ENCODE measurements at regions not wholly inside any gene's neighbourhood (a gene's known extent, or its start where the extent isn't known, plus 50 kb on each side); places are given as distances from the start of the nearest gene placed in this dataset.

- Histone ChIP-seq H3K27ac (ENCODE audit: low read length) (peak overlapping the region; percentile 84), H3K4me1 (ENCODE audit: low read length) (peaks cover 25% of the 10 kb centered on the region), H3K9me3 (ENCODE audit: insufficient read depth, low read length) (0 out of 2 replicates have a peak, but pooled peaks cover 3% of the 10 kb centered on the region), H3K4me3 (ENCODE audit: low read length) (peak overlapping the region; percentile 18), H3K79me2 (ENCODE audit: low read length) (no peaks in the 10 kb centered on the region), H3K9ac (ENCODE audit: low read length) (peak overlapping the region; percentile 36), H3K36me3 (replicated peaks; ENCODE audit: low read depth, low read length) (peaks cover 4% of the 10 kb centered on the region), H3K27me3 (ENCODE audit: low read depth, low read length) (no peaks in the 10 kb centered on the region), H3K4me2 (ENCODE audit: low read length) (peak overlapping the region; percentile 46), H2AFZ (ENCODE audit: low read depth, low read length) (peak overlapping the region; percentile 59), H4K20me1 (ENCODE audit: insufficient read depth, low read length) (no peaks in the 10 kb centered on the region)
- TF ChIP-seq EZH2phosphoT487 (IDR thresholded peaks at IDR 0.05; ENCODE audit: low read depth) (no peak), CTCF (IDR thresholded peaks at IDR 0.05; ENCODE audit: low read depth, low read length) (no peak)
These were observed 1101.4 kb downstream of the PCDH9 start for GRCh38 chr13:66128692-66129269.

GRCh38 chr13:66128201-66128600 lies 1101.9 kb downstream of the PCDH9 start:
- peak overlapping the region; percentile 59; the same call in 1 of the 2 replicates for H2AFZ ChIP-seq (ENCODE audit: low read depth, low read length)
- peak overlapping the region; percentile 18 for H3K4me3 ChIP-seq (ENCODE audit: low read length)
- no peaks in the 10 kb centered on the region for H3K79me2 ChIP-seq (ENCODE audit: low read length)
- H3K27me3 ChIP-seq (ENCODE audit: low read depth, low read length) = no peaks in the 10 kb centered on the region
- H3K4me1 ChIP-seq (ENCODE audit: low read length) = peaks cover 25% of the 10 kb centered on the region
- no peaks in the 10 kb centered on the region for H4K20me1 ChIP-seq (ENCODE audit: insufficient read depth, low read length)
- no peaks in the 10 kb centered on the region for H3K36me3 ChIP-seq (replicated peaks; ENCODE audit: low read depth, low read length)
- peak overlapping the region; percentile 46 for H3K4me2 ChIP-seq (ENCODE audit: low read length)
- peak overlapping the region; percentile 84 for H3K27ac ChIP-seq (ENCODE audit: low read length)
- peak overlapping the region; percentile 36; the same call in 1 of the 2 replicates for H3K9ac ChIP-seq (ENCODE audit: low read length)
- H3K9me3 ChIP-seq (ENCODE audit: insufficient read depth, low read length) = 0 out of 2 replicates have a peak, but pooled peaks cover 3% of the 10 kb centered on the region
- TF ChIP-seq EZH2phosphoT487 (IDR thresholded peaks at IDR 0.05; ENCODE audit: low read depth) (no peak), CTCF (IDR thresholded peaks at IDR 0.05; ENCODE audit: low read depth, low read length) (no peak)

GRCh38 chr13:66117563-66117962 lies 1112.6 kb downstream of the PCDH9 start:
- H3K9ac ChIP-seq (ENCODE audit: low read length) = no peak overlapping the region
- no peaks in the 10 kb centered on the region for H3K36me3 ChIP-seq (replicated peaks; ENCODE audit: low read depth, low read length)
- H3K4me2 ChIP-seq (ENCODE audit: low read length) = no peak overlapping the region
- TF ChIP-seq EZH2phosphoT487 (IDR thresholded peaks at IDR 0.05; ENCODE audit: low read depth) = no peak
- no peak for TF ChIP-seq CTCF (IDR thresholded peaks at IDR 0.05; ENCODE audit: low read depth, low read length)
- no peak overlapping the region for H2AFZ ChIP-seq (ENCODE audit: low read depth, low read length)
- peaks cover 6% of the 10 kb centered on the region for H3K4me1 ChIP-seq (ENCODE audit: low read length)
- peaks cover 5% of the 10 kb centered on the region; the same call in 1 of the 2 replicates for H3K9me3 ChIP-seq (ENCODE audit: insufficient read depth, low read length)
- no peak overlapping the region for H3K27ac ChIP-seq (ENCODE audit: low read length)
- H3K27me3 ChIP-seq (ENCODE audit: low read depth, low read length) = no peaks in the 10 kb centered on the region
- H3K4me3 ChIP-seq (ENCODE audit: low read length) = no peak overlapping the region
- H4K20me1 ChIP-seq (ENCODE audit: insufficient read depth, low read length) = no peaks in the 10 kb centered on the region
- no peaks in the 10 kb centered on the region for H3K79me2 ChIP-seq (ENCODE audit: low read length)

- H3K27ac ChIP-seq (ENCODE audit: low read length) = no peak overlapping the region
- TF ChIP-seq EZH2phosphoT487 (IDR thresholded peaks at IDR 0.05; ENCODE audit: low read depth) = no peak
- no peak for TF ChIP-seq CTCF (IDR thresholded peaks at IDR 0.05; ENCODE audit: low read depth, low read length)
- H3K27me3 ChIP-seq (ENCODE audit: low read depth, low read length) = no peaks in the 10 kb centered on the region
- no peak overlapping the region for H3K4me3 ChIP-seq (ENCODE audit: low read length)
- no peaks in the 10 kb centered on the region for H3K9me3 ChIP-seq (ENCODE audit: insufficient read depth, low read length)
- H3K4me1 ChIP-seq (ENCODE audit: low read length) = peaks cover 13% of the 10 kb centered on the region
- no peaks in the 10 kb centered on the region for H3K36me3 ChIP-seq (replicated peaks; ENCODE audit: low read depth, low read length)
- H3K79me2 ChIP-seq (ENCODE audit: low read length) = no peaks in the 10 kb centered on the region
- H3K4me2 ChIP-seq (ENCODE audit: low read length) = no peak overlapping the region
- no peak overlapping the region for H2AFZ ChIP-seq (ENCODE audit: low read depth, low read length)
- no peaks in the 10 kb centered on the region for H4K20me1 ChIP-seq (ENCODE audit: insufficient read depth, low read length)
- no peak overlapping the region for H3K9ac ChIP-seq (ENCODE audit: low read length)
These were observed 1116.1 kb downstream of the PCDH9 start for GRCh38 chr13:66113882-66114526.
